ENCODE measurements at regions not wholly inside any gene's neighbourhood (a gene's known extent, or its start where the extent isn't known, plus 50 kb on each side); places are given as distances from the start of the nearest gene placed in this dataset.

- no peak for TF ChIP-seq POLR2A (IDR thresholded peaks at IDR 0.05; ENCODE audit: low read length)
- TF ChIP-seq GATA1 (IDR thresholded peaks at IDR 0.05; ENCODE audit: low read depth, low read length), result no peak
Measured at GRCh38 chr13:89465366-89465765, 1794.2 kb downstream of the SLITRK5 start.

All from erythroblast (primary cell).